ENCODE measurements at regions not wholly inside any gene's neighbourhood (a gene's known extent, or its start where the extent isn't known, plus 50 kb on each side); places are given as distances from the start of the nearest gene placed in this dataset.
"Not testable (repeated sequence)": the region's sequence is repeated elsewhere in the genome, so short reads cannot be mapped to it uniquely, and the experiment has no call there.

GRCh38 chr7:20541608-20542349 lies 73.7 kb upstream of the ABCB5 start:
- H3K4me3 ChIP-seq (ENCODE audit: low read depth, low read length) = no peak overlapping the region
- ChIA-PET CTCF (no interaction called here), POLR2A (no interaction called here)
- DNase-seq (ENCODE audit: low read depth, low spot score) = no peak
- TF ChIP-seq CTCF (IDR thresholded peaks at IDR 0.05; ENCODE audit: insufficient read depth, low read length, missing control alignments) = no peak

DNA sequence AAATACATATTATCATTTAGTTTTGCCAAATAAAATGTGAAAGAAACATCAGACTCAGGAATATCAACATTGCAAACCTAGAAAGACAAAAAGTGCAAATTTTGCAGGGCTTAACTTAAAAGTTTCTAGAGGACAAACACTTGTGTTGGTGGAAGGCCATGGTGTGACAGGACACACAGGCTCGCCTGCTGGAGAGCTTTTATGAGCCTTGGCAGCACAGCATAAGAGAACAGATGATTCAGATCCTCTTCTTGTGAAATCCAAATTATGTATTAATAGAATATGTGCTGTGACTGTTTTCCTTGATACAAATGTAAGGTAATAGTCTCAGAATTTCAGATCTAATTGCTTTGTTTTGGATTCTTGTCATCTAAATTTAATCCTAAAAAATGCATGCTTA lies 72.9 kb upstream of the ABCB5 start:
- no peak for TF ChIP-seq CTCF (IDR thresholded peaks at IDR 0.05; ENCODE audit: insufficient read depth, low read length, missing control alignments)
- POLR2A ChIA-PET = no interaction called here
- H3K4me3 ChIP-seq (ENCODE audit: low read depth, low read length) = no peak overlapping the region
- CTCF ChIA-PET = no interaction called here
- no peak for DNase-seq (ENCODE audit: low read depth, low spot score)

GRCh38 chr7:20543500-20543899 lies 72.0 kb upstream of the ABCB5 start:
- no peak for TF ChIP-seq CTCF (IDR thresholded peaks at IDR 0.05; ENCODE audit: insufficient read depth, low read length, missing control alignments)
- POLR2A ChIA-PET = no interaction called here
- CTCF ChIA-PET = no interaction called here
- H3K4me3 ChIP-seq (ENCODE audit: low read depth, low read length) = no peak overlapping the region
- no peak for DNase-seq (ENCODE audit: low read depth, low spot score)

DNA sequence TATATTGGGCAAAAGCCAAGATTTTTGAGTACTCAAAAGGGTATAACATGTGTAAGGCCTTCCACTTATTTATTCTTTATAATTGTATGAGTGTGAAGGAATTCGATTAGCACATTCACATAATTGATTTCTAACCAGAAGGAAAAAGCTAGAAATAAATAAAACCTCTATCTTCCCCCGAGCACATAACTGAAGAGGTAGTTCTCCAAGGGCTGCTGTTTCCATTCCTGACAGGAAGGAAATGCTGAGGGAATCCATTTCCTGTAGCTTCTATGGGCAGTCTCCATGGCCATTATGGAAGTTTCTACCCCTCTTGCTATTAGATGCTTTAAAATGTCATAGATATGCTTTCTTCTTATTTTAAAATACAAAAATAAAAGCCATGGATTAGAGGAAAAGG lies 70.5 kb upstream of the ABCB5 start:
- DNase-seq (ENCODE audit: low read depth, low spot score) = no peak
- TF ChIP-seq CTCF (IDR thresholded peaks at IDR 0.05; ENCODE audit: insufficient read depth, low read length, missing control alignments) = no peak
- POLR2A ChIA-PET = no interaction called here
- no peak overlapping the region for H3K4me3 ChIP-seq (ENCODE audit: low read depth, low read length)
- CTCF ChIA-PET = no interaction called here

GRCh38 chr7:20546958-20547357 lies 68.5 kb upstream of the ABCB5 start:
- H3K4me3 ChIP-seq (ENCODE audit: low read depth, low read length); CTCF ChIA-PET; POLR2A ChIA-PET; DNase-seq (ENCODE audit: low read depth, low spot score): not testable (repeated sequence)

DNA sequence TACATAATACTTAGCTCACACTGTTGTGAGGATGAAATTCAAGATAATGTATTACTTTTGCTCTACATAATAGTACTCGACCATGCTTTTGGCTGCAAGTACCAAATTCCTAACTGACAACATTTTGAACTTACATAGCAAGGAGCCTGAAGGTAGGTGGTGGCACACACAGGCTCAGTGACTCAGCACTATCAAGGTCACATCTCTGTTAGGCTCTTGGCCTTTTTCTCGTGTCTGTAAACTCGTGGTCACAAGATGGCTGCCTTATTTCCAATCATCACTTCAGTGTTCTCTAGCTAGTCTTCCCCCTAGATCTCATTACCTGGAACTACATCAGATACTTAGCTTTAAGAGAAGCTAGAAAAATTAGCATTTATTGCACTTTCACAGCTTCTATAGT lies 61.4 kb upstream of the ABCB5 start:
- no peak overlapping the region for H3K4me3 ChIP-seq (ENCODE audit: low read depth, low read length)
- POLR2A ChIA-PET = no interaction called here
- DNase-seq (ENCODE audit: low read depth, low spot score) = no peak
- TF ChIP-seq CTCF (IDR thresholded peaks at IDR 0.05; ENCODE audit: insufficient read depth, low read length, missing control alignments) = no peak
- CTCF ChIA-PET = no interaction called here

GRCh38 chr7:20556091-20556490 lies 59.4 kb upstream of the ABCB5 start:
- POLR2A ChIA-PET = no interaction called here
- no peak for DNase-seq (ENCODE audit: low read depth, low spot score)
- CTCF ChIA-PET = no interaction called here
- TF ChIP-seq CTCF (IDR thresholded peaks at IDR 0.05; ENCODE audit: insufficient read depth, low read length, missing control alignments) = no peak
- H3K4me3 ChIP-seq (ENCODE audit: low read depth, low read length) = no peak overlapping the region

Data from AG04449 (cell line).